Neural cell (in vitro differentiated cells): ENCODE measurements at regions not wholly inside any gene's neighbourhood (a gene's known extent, or its start where the extent isn't known, plus 50 kb on each side); places are given as distances from the start of the nearest gene placed in this dataset.

Experiments
- H2AFZ ChIP-seq: fragments of 200-600, 300-800 bp; sonication (generic), shearing (Covaris generic); 2 replicates; pipeline ENCODE4 v1.6.0; 2014; ENCODE audit warnings: low read depth, mild to moderate bottlenecking, antibody characterized with exemption, low read length, moderate library complexity
- H3F3A ChIP-seq: fragments of 200-600 bp; shearing (Covaris generic); 2 replicates; pipeline ENCODE4 v1.6.1; 2016; ENCODE audit warnings: mild to moderate bottlenecking, moderate library complexity, mixed read lengths, antibody characterized with exemption, low read length; ENCODE audit not compliant: insufficient read depth, poor library complexity, severe bottlenecking
- H3K27ac ChIP-seq: fragments of 200-600, 300-800 bp; sonication (generic), shearing (Covaris generic); 2 replicates; pipeline ENCODE4 v1.5.1; 2014; ENCODE audit warnings: mild to moderate bottlenecking, low read length, moderate library complexity
- H3K27me3 ChIP-seq: fragments of 300-800, 200-600 bp; sonication (generic), shearing (Covaris generic); 2 replicates; pipeline ENCODE4 v1.6.0; 2014; ENCODE audit warnings: mild to moderate bottlenecking, low read depth, low read length, moderate library complexity; ENCODE audit not compliant: insufficient read depth
- H3K36me3 ChIP-seq: fragments of 300-800, 200-600 bp; sonication (generic), shearing (Covaris generic); 2 replicates; pipeline ENCODE4 v1.5.1; 2014; ENCODE audit warnings: mild to moderate bottlenecking, antibody characterized with exemption, low read length, moderate library complexity; ENCODE audit not compliant: insufficient read depth
- H3K4me2 ChIP-seq: fragments of 300-800, 200-600 bp; sonication (generic), shearing (Covaris generic); 2 replicates; pipeline ENCODE4 v1.6.0; 2014; ENCODE audit warnings: mild to moderate bottlenecking, low read length
- H3K4me3 ChIP-seq: fragments of 300-800, 200-600 bp; sonication (generic), shearing (Covaris generic); 2 replicates; pipeline ENCODE4 v1.5.1; 2014; ENCODE audit warnings: mild to moderate bottlenecking, low read length, moderate library complexity
- H3K79me2 ChIP-seq: fragments of 200-600 bp; shearing (Covaris generic); replicated peaks from 2 replicates; pipeline ENCODE4 v1.6.0; 2014; ENCODE audit warnings: mild to moderate bottlenecking, low read length, moderate library complexity; ENCODE audit not compliant: insufficient read depth
- H3K9ac ChIP-seq: fragments of 300-800, 200-600 bp; sonication (generic), shearing (Covaris generic); 2 replicates; pipeline ENCODE4 v1.6.1; 2016; ENCODE audit warnings: mild to moderate bottlenecking, low read length, mixed read lengths
- H3K9me2 ChIP-seq: fragments of 200-600 bp; shearing (Covaris generic); 2 replicates; pipeline ENCODE4 v1.6.1; 2016; ENCODE audit warnings: mild to moderate bottlenecking, low read length, mixed read lengths; ENCODE audit not compliant: insufficient read depth
- H3K9me3 ChIP-seq: fragments of 200-600, 300-800 bp; sonication (generic), shearing (Covaris generic); 2 replicates; pipeline ENCODE4 v1.6.1; 2016; ENCODE audit warnings: mild to moderate bottlenecking, mixed run types, low read length, moderate library complexity, mixed read lengths
- H4K20me1 ChIP-seq: fragments of 200-600 bp; shearing (Covaris generic); 2 replicates; pipeline ENCODE4 v1.6.1; 2016; ENCODE audit warnings: mild to moderate bottlenecking, mixed run types; ENCODE audit not compliant: insufficient read depth
- EP300 ChIP-seq: fragments of 450-650 bp; conservative IDR thresholded peaks from 2 replicates; pipeline ENCODE4 v1.6.1; 2014; ENCODE audit warnings: antibody characterized with exemption, mild to moderate bottlenecking, moderate library complexity; ENCODE audit not compliant: poor library complexity, severe bottlenecking
- EZH2 ChIP-seq: fragments of 200-600, 300-800 bp; shearing (Covaris generic), sonication (generic); IDR thresholded peaks from 2 replicates; pipeline ENCODE4 v1.6.1; 2014; ENCODE audit warnings: antibody characterized with exemption, low read length, borderline replicate concordance, mild to moderate bottlenecking; ENCODE audit not compliant: insufficient read depth, poor library complexity, severe bottlenecking
- MXI1 ChIP-seq: fragments of 450-650 bp; conservative IDR thresholded peaks from 2 replicates; pipeline ENCODE4 v1.6.1; 2014; ENCODE audit warnings: antibody characterized with exemption, mild to moderate bottlenecking; ENCODE audit not compliant: poor library complexity, severe bottlenecking
- POLR2AphosphoS5 ChIP-seq: IDR thresholded peaks from 2 replicates; pipeline ENCODE4 v1.6.1; 2012
- RAD21 ChIP-seq: fragments of 450-650 bp; conservative IDR thresholded peaks from 2 replicates; pipeline ENCODE4 v1.6.1; 2014; ENCODE audit warnings: antibody characterized with exemption, mild to moderate bottlenecking, moderate library complexity
- SMC3 ChIP-seq: fragments of 450-650 bp; conservative IDR thresholded peaks from 2 replicates; pipeline ENCODE4 v1.6.1; 2014; ENCODE audit warnings: antibody characterized with exemption, mild to moderate bottlenecking, moderate library complexity; ENCODE audit not compliant: poor library complexity
- TAF1 ChIP-seq: IDR thresholded peaks from 2 replicates; pipeline ENCODE4 v1.6.1; 2012; ENCODE audit warnings: low read depth
- TF ChIP-seq, protein P1 (sequence below): IDR thresholded peaks from 2 replicates; pipeline ENCODE4 v1.6.1; 2012; ENCODE audit warnings: borderline replicate concordance
- TF ChIP-seq, protein P2 (sequence below): fragments of 450-650 bp; IDR thresholded peaks from 2 replicates; pipeline ENCODE4 v1.5.1; 2014; ENCODE audit warnings: antibody characterized with exemption, mild to moderate bottlenecking, moderate library complexity; ENCODE audit not compliant: poor library complexity, severe bottlenecking

DNA sequence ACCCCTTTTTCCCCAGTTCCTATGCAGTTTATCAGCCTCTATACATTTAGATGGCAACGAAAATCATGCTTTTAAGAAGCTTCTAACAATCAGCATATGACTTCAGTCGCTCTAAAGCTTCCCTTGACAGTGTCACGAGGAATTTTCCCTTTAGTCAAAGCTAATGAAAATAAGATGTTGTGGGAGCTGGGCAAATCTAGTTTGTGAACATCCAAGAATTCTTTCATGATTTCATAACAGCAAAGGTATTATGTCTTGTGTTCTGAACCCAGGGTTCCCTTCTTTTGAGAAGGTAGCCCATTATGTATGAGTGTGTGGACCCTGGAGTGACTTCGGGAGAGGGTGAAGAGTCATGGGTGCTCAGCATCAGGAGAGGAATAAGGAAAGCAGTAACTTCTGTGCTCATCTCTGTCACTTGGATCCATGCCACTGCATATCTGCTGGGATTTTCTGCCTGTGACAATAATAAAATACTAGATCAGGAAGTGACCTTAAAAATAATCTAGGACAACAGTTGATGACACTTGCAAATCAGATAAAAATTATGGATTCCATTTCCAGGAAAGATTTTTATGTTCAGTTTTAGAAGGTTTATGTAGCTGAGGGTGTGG is 102.4 kb downstream of the PCSK1 start:
- Histone ChIP-seq H3K9me2 (no peaks in the 10 kb centered on the region), H2AFZ (no peak overlapping the region)

DNA sequence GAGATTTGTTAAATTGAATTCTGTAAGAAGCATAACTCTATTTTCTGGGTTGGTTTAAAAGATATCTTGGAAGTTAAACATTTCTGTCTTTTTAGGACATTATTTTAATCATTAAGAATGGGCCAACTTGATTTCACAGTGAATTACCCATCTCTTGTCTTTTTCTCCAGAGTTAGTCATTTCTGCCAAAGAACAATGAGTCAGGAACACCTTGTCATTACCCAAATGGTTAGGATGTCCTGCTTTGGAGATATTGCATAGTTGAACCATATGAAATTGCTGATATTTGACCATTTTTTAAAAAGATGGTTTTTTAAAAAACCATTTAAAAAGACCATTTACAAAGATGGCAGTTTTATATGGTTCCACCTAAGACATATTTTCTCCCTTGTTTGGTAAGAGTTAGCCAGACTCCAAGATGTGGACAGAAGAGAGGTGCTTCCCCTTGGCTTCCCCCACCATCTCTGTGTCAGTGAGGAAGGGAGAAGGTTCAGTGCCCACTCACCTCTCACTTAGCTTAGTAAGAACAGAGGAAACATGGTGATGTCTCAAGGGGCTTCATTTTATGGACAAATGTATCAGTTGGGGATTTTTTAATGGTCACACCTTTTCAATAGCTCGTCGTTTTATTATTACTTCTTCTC is 103.0 kb downstream of the PCSK1 start:
- Histone ChIP-seq H3K9me3 (no peaks in the 10 kb centered on the region), H3K27ac (no peak overlapping the region), H3K4me3 (no peak overlapping the region), H3K36me3 (no peaks in the 10 kb centered on the region), H2AFZ (no peak overlapping the region), H3K9ac (no peak overlapping the region), H3K79me2 (no peaks in the 10 kb centered on the region), H3K9me2 (no peaks in the 10 kb centered on the region), H4K20me1 (no peaks in the 10 kb centered on the region), H3F3A (no peaks in the 10 kb centered on the region), H3K27me3 (no peaks in the 10 kb centered on the region), H3K4me2 (no peak overlapping the region)
- TF ChIP-seq RAD21 (no peak), EP300 (no peak), EZH2 (no peak), POLR2AphosphoS5 (no peak), TAF1 (no peak), MXI1 (no peak), SMC3 (no peak)
- TF ChIP-seq, protein P1, sequence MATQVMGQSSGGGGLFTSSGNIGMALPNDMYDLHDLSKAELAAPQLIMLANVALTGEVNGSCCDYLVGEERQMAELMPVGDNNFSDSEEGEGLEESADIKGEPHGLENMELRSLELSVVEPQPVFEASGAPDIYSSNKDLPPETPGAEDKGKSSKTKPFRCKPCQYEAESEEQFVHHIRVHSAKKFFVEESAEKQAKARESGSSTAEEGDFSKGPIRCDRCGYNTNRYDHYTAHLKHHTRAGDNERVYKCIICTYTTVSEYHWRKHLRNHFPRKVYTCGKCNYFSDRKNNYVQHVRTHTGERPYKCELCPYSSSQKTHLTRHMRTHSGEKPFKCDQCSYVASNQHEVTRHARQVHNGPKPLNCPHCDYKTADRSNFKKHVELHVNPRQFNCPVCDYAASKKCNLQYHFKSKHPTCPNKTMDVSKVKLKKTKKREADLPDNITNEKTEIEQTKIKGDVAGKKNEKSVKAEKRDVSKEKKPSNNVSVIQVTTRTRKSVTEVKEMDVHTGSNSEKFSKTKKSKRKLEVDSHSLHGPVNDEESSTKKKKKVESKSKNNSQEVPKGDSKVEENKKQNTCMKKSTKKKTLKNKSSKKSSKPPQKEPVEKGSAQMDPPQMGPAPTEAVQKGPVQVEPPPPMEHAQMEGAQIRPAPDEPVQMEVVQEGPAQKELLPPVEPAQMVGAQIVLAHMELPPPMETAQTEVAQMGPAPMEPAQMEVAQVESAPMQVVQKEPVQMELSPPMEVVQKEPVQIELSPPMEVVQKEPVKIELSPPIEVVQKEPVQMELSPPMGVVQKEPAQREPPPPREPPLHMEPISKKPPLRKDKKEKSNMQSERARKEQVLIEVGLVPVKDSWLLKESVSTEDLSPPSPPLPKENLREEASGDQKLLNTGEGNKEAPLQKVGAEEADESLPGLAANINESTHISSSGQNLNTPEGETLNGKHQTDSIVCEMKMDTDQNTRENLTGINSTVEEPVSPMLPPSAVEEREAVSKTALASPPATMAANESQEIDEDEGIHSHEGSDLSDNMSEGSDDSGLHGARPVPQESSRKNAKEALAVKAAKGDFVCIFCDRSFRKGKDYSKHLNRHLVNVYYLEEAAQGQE: no peak
- TF ChIP-seq, protein P2, sequence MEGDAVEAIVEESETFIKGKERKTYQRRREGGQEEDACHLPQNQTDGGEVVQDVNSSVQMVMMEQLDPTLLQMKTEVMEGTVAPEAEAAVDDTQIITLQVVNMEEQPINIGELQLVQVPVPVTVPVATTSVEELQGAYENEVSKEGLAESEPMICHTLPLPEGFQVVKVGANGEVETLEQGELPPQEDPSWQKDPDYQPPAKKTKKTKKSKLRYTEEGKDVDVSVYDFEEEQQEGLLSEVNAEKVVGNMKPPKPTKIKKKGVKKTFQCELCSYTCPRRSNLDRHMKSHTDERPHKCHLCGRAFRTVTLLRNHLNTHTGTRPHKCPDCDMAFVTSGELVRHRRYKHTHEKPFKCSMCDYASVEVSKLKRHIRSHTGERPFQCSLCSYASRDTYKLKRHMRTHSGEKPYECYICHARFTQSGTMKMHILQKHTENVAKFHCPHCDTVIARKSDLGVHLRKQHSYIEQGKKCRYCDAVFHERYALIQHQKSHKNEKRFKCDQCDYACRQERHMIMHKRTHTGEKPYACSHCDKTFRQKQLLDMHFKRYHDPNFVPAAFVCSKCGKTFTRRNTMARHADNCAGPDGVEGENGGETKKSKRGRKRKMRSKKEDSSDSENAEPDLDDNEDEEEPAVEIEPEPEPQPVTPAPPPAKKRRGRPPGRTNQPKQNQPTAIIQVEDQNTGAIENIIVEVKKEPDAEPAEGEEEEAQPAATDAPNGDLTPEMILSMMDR: no peak

More for the DNA sequence above, 102.4 kb downstream of the PCSK1 start:
- H3K9ac ChIP-seq: no peak overlapping the region
- no peaks in the 10 kb centered on the region for H4K20me1 ChIP-seq
- no peaks in the 10 kb centered on the region for H3F3A ChIP-seq
- no peak overlapping the region for H3K4me3 ChIP-seq
- no peaks in the 10 kb centered on the region for H3K36me3 ChIP-seq
- H3K4me2 ChIP-seq: no peak overlapping the region
- no peaks in the 10 kb centered on the region for H3K27me3 ChIP-seq
- no peaks in the 10 kb centered on the region for H3K9me3 ChIP-seq
- no peak for TF ChIP-seq EZH2
- no peak for TF ChIP-seq POLR2AphosphoS5
- TF ChIP-seq SMC3: no peak
- TF ChIP-seq TAF1: no peak
- TF ChIP-seq RAD21: no peak
- H3K27ac ChIP-seq: no peak overlapping the region
- H3K79me2 ChIP-seq: no peaks in the 10 kb centered on the region
